Fibroblast of skin of scalp (primary cell): ENCODE measurements at regions not wholly inside any gene's neighbourhood (a gene's known extent, or its start where the extent isn't known, plus 50 kb on each side); places are given as distances from the start of the nearest gene placed in this dataset.

Experiments used
- DNase-seq: peaks from one replicate; pipeline ENCODE4 v3.0.0-alpha.2; 2013

GRCh38 chr16:35399133-35399532, 1939.7 kb downstream of the TP53TG3F start:
- no peak for DNase-seq

- DNase-seq, result no peak
These were observed 1944.9 kb downstream of the TP53TG3F start for GRCh38 chr16:35404273-35404672.

GRCh38 chr16:35405526-35405925, 1946.1 kb downstream of the TP53TG3F start:
- no peak for DNase-seq

- no peak for DNase-seq
These were observed 1950.1 kb downstream of the TP53TG3F start for GRCh38 chr16:35409503-35409902.

GRCh38 chr16:35410438-35410837, 1951.0 kb downstream of the TP53TG3F start:
- no peak for DNase-seq

GRCh38 chr16:35411156-35411555, 1951.7 kb downstream of the TP53TG3F start:
- DNase-seq, result no peak

GRCh38 chr16:35414139-35414538, 1954.7 kb downstream of the TP53TG3F start:
- no peak for DNase-seq

- no peak for DNase-seq
These were observed 1955.2 kb downstream of the TP53TG3F start for GRCh38 chr16:35414563-35414962.

GRCh38 chr16:35425270-35425669, 1965.9 kb downstream of the TP53TG3F start:
- no peak for DNase-seq

- no peak for DNase-seq
These were observed 1972.6 kb downstream of the TP53TG3F start for GRCh38 chr16:35431829-35432663.

- no peak for DNase-seq
These were observed 1981.5 kb downstream of the TP53TG3F start for GRCh38 chr16:35440875-35441274.

- no peak for DNase-seq
These were observed 1987.7 kb downstream of the TP53TG3F start for GRCh38 chr16:35447010-35447558.

GRCh38 chr16:35449663-35450062, 1990.3 kb downstream of the TP53TG3F start:
- no peak for DNase-seq

GRCh38 chr16:35450648-35451047, 1991.2 kb downstream of the TP53TG3F start:
- no peak for DNase-seq

- no peak for DNase-seq
These were observed 1993.1 kb downstream of the TP53TG3F start for GRCh38 chr16:35452471-35452870.

- no peak for DNase-seq
These were observed 2003.9 kb downstream of the TP53TG3F start for GRCh38 chr16:35463358-35463757.

- no peak for DNase-seq
These were observed 2020.9 kb downstream of the TP53TG3F start for GRCh38 chr16:35480361-35480760.

- no peak for DNase-seq
These were observed 2021.6 kb downstream of the TP53TG3F start for GRCh38 chr16:35480988-35481387.

GRCh38 chr16:35485915-35486314, 2026.5 kb downstream of the TP53TG3F start:
- no peak for DNase-seq

- no peak for DNase-seq
These were observed 2032.8 kb downstream of the TP53TG3F start for GRCh38 chr16:35492225-35492624.

- no peak for DNase-seq
These were observed 2038.0 kb downstream of the TP53TG3F start for GRCh38 chr16:35497399-35497798.

- DNase-seq, result no peak
These were observed 2046.8 kb downstream of the TP53TG3F start for GRCh38 chr16:35506018-35506897.

- no peak for DNase-seq
These were observed 2047.4 kb downstream of the TP53TG3F start for GRCh38 chr16:35506898-35507194.

- no peak for DNase-seq
These were observed 2051.3 kb downstream of the TP53TG3F start for GRCh38 chr16:35510701-35511100.
